ENCODE measurements at regions not wholly inside any gene's neighbourhood (a gene's known extent, or its start where the extent isn't known, plus 50 kb on each side); places are given as distances from the start of the nearest gene placed in this dataset.

DNA sequence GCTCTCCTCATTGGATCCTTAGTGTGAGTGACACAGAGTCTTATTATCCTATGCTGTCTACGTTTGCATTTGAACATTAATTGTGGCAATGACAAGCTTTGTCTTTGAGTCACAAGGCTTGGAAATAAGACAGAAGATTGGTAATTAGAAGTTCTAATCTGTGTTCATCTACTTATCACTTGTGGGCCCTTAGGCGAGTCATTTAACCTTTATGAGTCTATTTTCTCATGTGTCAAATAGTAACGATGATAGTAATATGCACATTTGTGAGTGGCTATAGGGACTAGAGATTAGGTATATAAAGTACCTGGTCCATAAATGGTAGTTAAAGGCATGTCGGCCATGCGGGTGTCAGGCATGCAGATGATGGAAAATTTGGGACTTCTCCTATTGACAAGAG lies 105.6 kb upstream of the NABP1 start:
- H3K27me3 Mint-ChIP-seq (ENCODE audit: unreplicated experiment) = peaks cover 2% of the 10 kb centered on the region
- no peak for DNase-seq
- H3K4me3 Mint-ChIP-seq (ENCODE audit: unreplicated experiment) = no peak overlapping the region
- H3K36me3 Mint-ChIP-seq (ENCODE audit: unreplicated experiment) = no peaks in the 10 kb centered on the region
- TF ChIP-seq, protein P1, sequence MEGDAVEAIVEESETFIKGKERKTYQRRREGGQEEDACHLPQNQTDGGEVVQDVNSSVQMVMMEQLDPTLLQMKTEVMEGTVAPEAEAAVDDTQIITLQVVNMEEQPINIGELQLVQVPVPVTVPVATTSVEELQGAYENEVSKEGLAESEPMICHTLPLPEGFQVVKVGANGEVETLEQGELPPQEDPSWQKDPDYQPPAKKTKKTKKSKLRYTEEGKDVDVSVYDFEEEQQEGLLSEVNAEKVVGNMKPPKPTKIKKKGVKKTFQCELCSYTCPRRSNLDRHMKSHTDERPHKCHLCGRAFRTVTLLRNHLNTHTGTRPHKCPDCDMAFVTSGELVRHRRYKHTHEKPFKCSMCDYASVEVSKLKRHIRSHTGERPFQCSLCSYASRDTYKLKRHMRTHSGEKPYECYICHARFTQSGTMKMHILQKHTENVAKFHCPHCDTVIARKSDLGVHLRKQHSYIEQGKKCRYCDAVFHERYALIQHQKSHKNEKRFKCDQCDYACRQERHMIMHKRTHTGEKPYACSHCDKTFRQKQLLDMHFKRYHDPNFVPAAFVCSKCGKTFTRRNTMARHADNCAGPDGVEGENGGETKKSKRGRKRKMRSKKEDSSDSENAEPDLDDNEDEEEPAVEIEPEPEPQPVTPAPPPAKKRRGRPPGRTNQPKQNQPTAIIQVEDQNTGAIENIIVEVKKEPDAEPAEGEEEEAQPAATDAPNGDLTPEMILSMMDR (IDR thresholded peaks at IDR 0.05; ENCODE audit: partially characterized antibody, unreplicated experiment) = no peak
- H3K27ac Mint-ChIP-seq (ENCODE audit: unreplicated experiment) = no peak overlapping the region
- no peaks in the 10 kb centered on the region for H3K9me3 Mint-ChIP-seq (ENCODE audit: unreplicated experiment)
- H3K4me1 Mint-ChIP-seq (ENCODE audit: low read depth, unreplicated experiment) = peaks cover 19% of the 10 kb centered on the region

- peaks cover 2% of the 10 kb centered on the region for H3K27me3 Mint-ChIP-seq (ENCODE audit: unreplicated experiment)
- no peak for DNase-seq
- H3K4me1 Mint-ChIP-seq (ENCODE audit: low read depth, unreplicated experiment) = peaks cover 19% of the 10 kb centered on the region
- TF ChIP-seq, protein P1 (IDR thresholded peaks at IDR 0.05; ENCODE audit: partially characterized antibody, unreplicated experiment) = no peak
- no peak overlapping the region for H3K27ac Mint-ChIP-seq (ENCODE audit: unreplicated experiment)
- H3K4me3 Mint-ChIP-seq (ENCODE audit: unreplicated experiment) = no peak overlapping the region
- no peaks in the 10 kb centered on the region for H3K36me3 Mint-ChIP-seq (ENCODE audit: unreplicated experiment)
- H3K9me3 Mint-ChIP-seq (ENCODE audit: unreplicated experiment) = no peaks in the 10 kb centered on the region
Observed at GRCh38 chr2:191573216-191573615, 104.7 kb upstream of the NABP1 start.

GRCh38 chr2:191574232-191574631 lies 103.7 kb upstream of the NABP1 start:
- no peak overlapping the region for H3K4me3 Mint-ChIP-seq (ENCODE audit: unreplicated experiment)
- peaks cover 19% of the 10 kb centered on the region for H3K4me1 Mint-ChIP-seq (ENCODE audit: low read depth, unreplicated experiment)
- no peaks in the 10 kb centered on the region for H3K9me3 Mint-ChIP-seq (ENCODE audit: unreplicated experiment)
- TF ChIP-seq, protein P1 (IDR thresholded peaks at IDR 0.05; ENCODE audit: partially characterized antibody, unreplicated experiment) = no peak
- H3K27ac Mint-ChIP-seq (ENCODE audit: unreplicated experiment) = peak overlapping the region; percentile 40
- H3K27me3 Mint-ChIP-seq (ENCODE audit: unreplicated experiment) = peaks cover 2% of the 10 kb centered on the region
- DNase-seq = no peak
- no peaks in the 10 kb centered on the region for H3K36me3 Mint-ChIP-seq (ENCODE audit: unreplicated experiment)

DNA sequence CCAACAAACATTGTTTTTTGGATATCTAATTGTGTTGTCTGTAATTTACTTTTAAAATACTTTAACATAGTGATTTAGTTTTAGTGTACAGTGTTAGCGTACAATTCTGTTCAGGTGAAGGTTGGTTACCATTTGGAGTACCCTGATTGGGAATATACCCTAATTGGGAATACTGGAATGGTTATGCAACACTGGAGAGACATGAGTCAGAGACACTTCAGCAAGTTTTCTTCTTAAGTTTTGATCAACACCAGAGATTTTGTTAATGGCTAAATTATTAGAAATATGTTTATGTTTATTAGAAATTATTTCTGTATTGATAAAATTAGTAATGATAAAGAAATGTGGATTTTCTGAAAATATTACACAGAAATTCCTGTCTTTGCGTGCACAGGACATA lies 100.3 kb upstream of the NABP1 start:
- Mint-ChIP-seq H3K4me3 (ENCODE audit: unreplicated experiment) (no peak overlapping the region), H3K27ac (ENCODE audit: unreplicated experiment) (no peak overlapping the region), H3K36me3 (ENCODE audit: unreplicated experiment) (no peaks in the 10 kb centered on the region), H3K4me1 (ENCODE audit: low read depth, unreplicated experiment) (peaks cover 18% of the 10 kb centered on the region), H3K9me3 (ENCODE audit: unreplicated experiment) (no peaks in the 10 kb centered on the region), H3K27me3 (ENCODE audit: unreplicated experiment) (peaks cover 2% of the 10 kb centered on the region)
- TF ChIP-seq, protein P1 (IDR thresholded peaks at IDR 0.05; ENCODE audit: partially characterized antibody, unreplicated experiment) = no peak
- DNase-seq = no peak

DNA sequence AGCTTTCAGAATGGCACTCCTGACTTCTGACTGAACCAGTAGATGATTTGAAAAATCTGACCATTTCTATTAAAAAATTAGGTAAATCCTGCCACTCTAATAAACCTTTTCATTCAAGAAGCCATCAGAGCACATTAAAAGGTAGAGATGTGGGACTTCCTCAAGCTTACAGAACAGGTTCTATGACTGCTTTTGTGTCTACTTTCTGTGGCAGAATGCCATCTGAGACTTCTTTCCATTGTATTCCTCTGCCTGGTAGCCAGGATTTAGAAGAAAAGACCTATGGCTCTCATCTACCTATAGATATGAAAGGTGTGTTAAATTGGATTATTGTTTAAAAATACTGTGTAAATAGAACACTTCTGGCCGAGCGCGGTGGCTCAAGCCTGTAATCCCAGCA lies 99.9 kb upstream of the NABP1 start:
- no peak for DNase-seq
- TF ChIP-seq, protein P1 (IDR thresholded peaks at IDR 0.05; ENCODE audit: partially characterized antibody, unreplicated experiment) = no peak
- Mint-ChIP-seq H3K27me3 (ENCODE audit: unreplicated experiment) (peaks cover 2% of the 10 kb centered on the region), H3K4me1 (ENCODE audit: low read depth, unreplicated experiment) (peaks cover 18% of the 10 kb centered on the region), H3K9me3 (ENCODE audit: unreplicated experiment) (no peaks in the 10 kb centered on the region), H3K27ac (ENCODE audit: unreplicated experiment) (no peak overlapping the region), H3K36me3 (ENCODE audit: unreplicated experiment) (no peaks in the 10 kb centered on the region), H3K4me3 (ENCODE audit: unreplicated experiment) (no peak overlapping the region)
